ENCODE measurements at regions not wholly inside any gene's neighbourhood (a gene's known extent, or its start where the extent isn't known, plus 50 kb on each side); places are given as distances from the start of the nearest gene placed in this dataset.

- no peak for TF ChIP-seq POLR2A (IDR thresholded peaks at IDR 0.05)
- TF ChIP-seq, protein P1, sequence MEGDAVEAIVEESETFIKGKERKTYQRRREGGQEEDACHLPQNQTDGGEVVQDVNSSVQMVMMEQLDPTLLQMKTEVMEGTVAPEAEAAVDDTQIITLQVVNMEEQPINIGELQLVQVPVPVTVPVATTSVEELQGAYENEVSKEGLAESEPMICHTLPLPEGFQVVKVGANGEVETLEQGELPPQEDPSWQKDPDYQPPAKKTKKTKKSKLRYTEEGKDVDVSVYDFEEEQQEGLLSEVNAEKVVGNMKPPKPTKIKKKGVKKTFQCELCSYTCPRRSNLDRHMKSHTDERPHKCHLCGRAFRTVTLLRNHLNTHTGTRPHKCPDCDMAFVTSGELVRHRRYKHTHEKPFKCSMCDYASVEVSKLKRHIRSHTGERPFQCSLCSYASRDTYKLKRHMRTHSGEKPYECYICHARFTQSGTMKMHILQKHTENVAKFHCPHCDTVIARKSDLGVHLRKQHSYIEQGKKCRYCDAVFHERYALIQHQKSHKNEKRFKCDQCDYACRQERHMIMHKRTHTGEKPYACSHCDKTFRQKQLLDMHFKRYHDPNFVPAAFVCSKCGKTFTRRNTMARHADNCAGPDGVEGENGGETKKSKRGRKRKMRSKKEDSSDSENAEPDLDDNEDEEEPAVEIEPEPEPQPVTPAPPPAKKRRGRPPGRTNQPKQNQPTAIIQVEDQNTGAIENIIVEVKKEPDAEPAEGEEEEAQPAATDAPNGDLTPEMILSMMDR (IDR thresholded peaks at IDR 0.05), result no peak
These were observed 428.9 kb downstream of the VGLL3 start for GRCh38 chr3:86562090-86562489.

All from heart left ventricle (tissue), 13 donors.